Uterus (tissue), 3 donors: ENCODE measurements at regions not wholly inside any gene's neighbourhood (a gene's known extent, or its start where the extent isn't known, plus 50 kb on each side); places are given as distances from the start of the nearest gene placed in this dataset.
"Not testable (repeated sequence)": the region's sequence is repeated elsewhere in the genome, so short reads cannot be mapped to it uniquely, and the experiment has no call there.

Source experiments
- DNase-seq, 2 donors: peaks; one replicate each; pipeline ENCODE4 v3.0.0-alpha.2; 2019 to 2020
- H3K27ac ChIP-seq, 2 donors: fragments of 200-600 bp; sonication (generic); 1 replicate in 1 of 2; 2 replicates in 1 of 2; pipeline ENCODE4 v1.5.1; 2016 to 2018
- H3K27me3 ChIP-seq, 2 donors: fragments of 200-600 bp; sonication (generic); one replicate each; pipeline ENCODE4 v1.5.1; 2018 to 2019; ENCODE audit warnings: control low read depth in 1 of 2
- H3K36me3 ChIP-seq, 2 donors: fragments of 200-600 bp; sonication (generic); one replicate each; pipeline ENCODE4 v1.5.1; 2019; ENCODE audit warnings: control low read depth in 1 of 2
- H3K4me1 ChIP-seq, 2 donors: fragments of 200-600 bp; sonication (generic); one replicate each; pipeline ENCODE4 v1.5.1; 2018 to 2019; ENCODE audit warnings: control low read depth in 1 of 2
- H3K4me3 ChIP-seq, 2 donors: fragments of 200-600 bp; sonication (generic); 1 replicate in 1 of 2; 2 replicates in 1 of 2; pipeline ENCODE4 v1.5.1; 2018 to 2019; ENCODE audit warnings: mild to moderate bottlenecking in 1 of 2
- H3K9me3 ChIP-seq, 2 donors: fragments of 200-600 bp; sonication (generic); one replicate each; pipeline ENCODE4 v1.5.1; 2019; ENCODE audit warnings: control low read depth in 1 of 2
- POLR2A ChIP-seq, 2 donors: fragments of 450-650 bp; IDR thresholded peaks; one replicate each; pipeline ENCODE4 v1.6.1; 2016; ENCODE audit warnings: antibody characterized with exemption in 2 of 2, mild to moderate bottlenecking in 1 of 2, moderate library complexity in 1 of 2
- intact Hi-C: fragments of 100-400 bp; cut with DNase I; formaldehyde crosslinking; loops from one replicate; pipeline ENCODE4 v1.15.1; 2023; ENCODE audit warnings: low total_unique reads
- TF ChIP-seq, protein P1 (sequence below), 4 experiments: fragments of 200-600 bp in 2 of 4; fragments of 450-650 bp in 2 of 4; sonication (generic) in 2 of 4; IDR thresholded peaks; one replicate each; pipeline ENCODE4 v1.5.1; 2016 to 2019; ENCODE audit warnings: antibody characterized with exemption in 4 of 4, mild to moderate bottlenecking in 2 of 4, moderate library complexity in 1 of 4
- donor health status: DM: yes; HTN: yes; CAD: no.

DNA sequence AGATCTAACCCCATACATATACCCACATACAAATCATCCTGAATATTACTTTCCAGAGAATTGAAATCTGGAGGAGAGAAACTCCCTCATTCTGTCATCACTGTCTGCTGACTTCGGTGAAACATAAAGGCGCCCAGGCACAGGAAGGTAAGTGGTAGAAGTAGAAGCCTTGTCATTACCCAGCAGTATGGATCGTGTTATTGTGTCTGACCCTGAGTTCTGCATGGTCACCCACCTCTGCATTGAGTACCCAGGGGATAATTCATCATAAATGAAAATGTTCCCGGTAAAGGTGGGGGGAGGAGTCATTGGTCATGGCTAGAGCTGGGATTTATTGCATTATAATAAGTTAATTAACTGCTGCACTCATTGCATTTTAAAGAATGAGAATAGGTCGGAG is 342.6 kb upstream of the PKN2 start:
- Histone ChIP-seq H3K9me3 (no peaks in the 10 kb centered on the region), H3K4me3 (no peak overlapping the region), H3K36me3 (no peaks in the 10 kb centered on the region), H3K27me3 (no peaks in the 10 kb centered on the region), H3K4me1 (no peaks in the 10 kb centered on the region), H3K27ac (no peak overlapping the region)
- TF ChIP-seq, protein P1, sequence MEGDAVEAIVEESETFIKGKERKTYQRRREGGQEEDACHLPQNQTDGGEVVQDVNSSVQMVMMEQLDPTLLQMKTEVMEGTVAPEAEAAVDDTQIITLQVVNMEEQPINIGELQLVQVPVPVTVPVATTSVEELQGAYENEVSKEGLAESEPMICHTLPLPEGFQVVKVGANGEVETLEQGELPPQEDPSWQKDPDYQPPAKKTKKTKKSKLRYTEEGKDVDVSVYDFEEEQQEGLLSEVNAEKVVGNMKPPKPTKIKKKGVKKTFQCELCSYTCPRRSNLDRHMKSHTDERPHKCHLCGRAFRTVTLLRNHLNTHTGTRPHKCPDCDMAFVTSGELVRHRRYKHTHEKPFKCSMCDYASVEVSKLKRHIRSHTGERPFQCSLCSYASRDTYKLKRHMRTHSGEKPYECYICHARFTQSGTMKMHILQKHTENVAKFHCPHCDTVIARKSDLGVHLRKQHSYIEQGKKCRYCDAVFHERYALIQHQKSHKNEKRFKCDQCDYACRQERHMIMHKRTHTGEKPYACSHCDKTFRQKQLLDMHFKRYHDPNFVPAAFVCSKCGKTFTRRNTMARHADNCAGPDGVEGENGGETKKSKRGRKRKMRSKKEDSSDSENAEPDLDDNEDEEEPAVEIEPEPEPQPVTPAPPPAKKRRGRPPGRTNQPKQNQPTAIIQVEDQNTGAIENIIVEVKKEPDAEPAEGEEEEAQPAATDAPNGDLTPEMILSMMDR (IDR thresholded peaks at IDR 0.05), result no peak
- TF ChIP-seq POLR2A (IDR thresholded peaks at IDR 0.05), result no peak
- no peak for DNase-seq
- intact Hi-C loops, result no loop called here

DNA sequence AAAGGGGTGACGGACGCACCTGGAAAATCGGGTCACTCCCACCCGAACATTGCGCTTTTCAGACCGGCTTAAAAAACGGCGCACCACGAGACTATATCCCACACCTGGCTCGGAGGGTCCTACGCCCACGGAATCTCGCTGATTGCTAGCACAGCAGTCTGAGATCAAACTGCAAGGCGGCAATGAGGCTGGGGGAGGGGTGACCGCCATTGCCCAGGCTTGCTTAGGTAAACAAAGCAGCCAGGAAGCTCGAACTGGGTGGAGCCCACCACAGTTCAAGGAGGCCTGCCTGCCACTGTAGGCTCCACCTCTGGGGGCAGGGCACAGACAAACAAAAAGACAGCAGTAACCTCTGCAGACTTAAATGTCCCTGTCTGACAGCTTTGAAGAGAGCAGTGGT is 342.0 kb upstream of the PKN2 start:
- H3K4me3 ChIP-seq, result not testable (repeated sequence)

DNA sequence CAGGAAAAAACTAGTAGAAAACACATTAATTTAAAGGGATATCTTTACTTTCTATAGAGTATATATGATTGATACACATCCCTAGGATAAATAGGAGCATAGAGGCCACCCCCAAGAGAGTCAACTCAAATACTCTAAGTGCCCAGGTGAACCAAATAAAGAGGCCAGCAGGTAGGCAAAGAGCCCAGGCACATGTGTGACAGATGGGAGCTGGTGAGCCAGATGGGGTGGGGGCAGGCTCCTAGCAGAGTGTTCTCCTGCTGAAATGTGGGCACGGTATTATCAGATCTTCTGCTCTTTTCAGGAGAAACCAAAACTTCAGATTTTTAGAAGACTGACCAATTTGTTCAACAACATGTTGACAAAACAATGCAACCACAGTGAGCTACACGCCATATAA is 333.4 kb upstream of the PKN2 start:
- Histone ChIP-seq H3K4me3 (no peak overlapping the region), H3K9me3 (no peaks in the 10 kb centered on the region), H3K27ac (no peak overlapping the region), H3K27me3 (no peaks in the 10 kb centered on the region), H3K36me3 (no peaks in the 10 kb centered on the region), H3K4me1 (no peaks in the 10 kb centered on the region)
- DNase-seq, result no peak
- intact Hi-C loops, result no loop called here
- TF ChIP-seq POLR2A (IDR thresholded peaks at IDR 0.05), result no peak
- TF ChIP-seq, protein P1 (IDR thresholded peaks at IDR 0.05), result no peak

More for the DNA sequence above, 342.0 kb upstream of the PKN2 start:
- H3K36me3 ChIP-seq, intact Hi-C loops, H3K27ac ChIP-seq, DNase-seq, H3K9me3 ChIP-seq, H3K27me3 ChIP-seq, H3K4me1 ChIP-seq: not testable (repeated sequence)

DNA sequence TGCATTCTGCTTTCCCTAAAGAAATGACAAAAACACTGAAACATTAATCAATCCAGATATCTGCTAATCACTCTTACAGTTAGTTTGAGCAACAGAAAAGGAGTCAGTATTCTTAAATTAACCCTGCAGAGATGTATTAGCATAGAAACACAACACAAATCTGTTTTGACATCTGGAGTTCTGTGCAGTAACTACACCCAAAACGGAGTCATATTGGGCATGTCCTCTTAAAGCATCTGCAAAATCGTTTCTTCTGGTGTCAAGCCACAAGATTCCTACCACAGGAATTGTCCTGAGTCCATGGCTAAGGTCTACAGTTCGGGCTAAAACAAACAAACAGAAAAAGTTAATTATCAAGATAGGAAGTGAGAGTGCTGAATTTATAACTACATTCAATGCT is 332.1 kb upstream of the PKN2 start:
- no peaks in the 10 kb centered on the region for H3K9me3 ChIP-seq
- H3K27me3 ChIP-seq, result no peaks in the 10 kb centered on the region
- no peaks in the 10 kb centered on the region for H3K36me3 ChIP-seq
- TF ChIP-seq, protein P1 (IDR thresholded peaks at IDR 0.05), result no peak
- no peak for TF ChIP-seq POLR2A (IDR thresholded peaks at IDR 0.05)
- H3K27ac ChIP-seq, result no peak overlapping the region
- DNase-seq, result no peak
- H3K4me1 ChIP-seq, result no peaks in the 10 kb centered on the region
- H3K4me3 ChIP-seq, result no peak overlapping the region
- intact Hi-C loops, result no loop called here

DNA sequence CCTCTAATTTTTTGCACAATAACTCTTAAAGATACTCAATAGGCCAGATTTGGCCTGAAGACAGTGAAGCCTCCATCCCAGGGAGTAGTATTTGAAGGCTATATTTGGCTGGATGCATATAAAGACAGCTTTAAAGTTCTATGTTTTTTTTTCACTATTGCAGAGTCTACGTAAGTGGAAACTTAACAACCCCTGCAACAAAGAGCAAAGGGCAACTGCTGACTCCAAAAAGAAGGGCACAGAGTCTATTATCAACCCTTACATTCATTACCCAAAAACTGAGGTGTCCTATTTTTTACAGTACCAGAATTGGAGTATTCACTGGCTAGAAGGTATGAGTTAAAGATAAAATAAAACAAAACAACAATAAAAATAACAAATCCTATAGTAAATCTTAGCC is 329.8 kb upstream of the PKN2 start:
- TF ChIP-seq, protein P1 (IDR thresholded peaks at IDR 0.05), result no peak
- no peak for TF ChIP-seq POLR2A (IDR thresholded peaks at IDR 0.05)
- DNase-seq, result no peak
- intact Hi-C loops, result no loop called here

DNA sequence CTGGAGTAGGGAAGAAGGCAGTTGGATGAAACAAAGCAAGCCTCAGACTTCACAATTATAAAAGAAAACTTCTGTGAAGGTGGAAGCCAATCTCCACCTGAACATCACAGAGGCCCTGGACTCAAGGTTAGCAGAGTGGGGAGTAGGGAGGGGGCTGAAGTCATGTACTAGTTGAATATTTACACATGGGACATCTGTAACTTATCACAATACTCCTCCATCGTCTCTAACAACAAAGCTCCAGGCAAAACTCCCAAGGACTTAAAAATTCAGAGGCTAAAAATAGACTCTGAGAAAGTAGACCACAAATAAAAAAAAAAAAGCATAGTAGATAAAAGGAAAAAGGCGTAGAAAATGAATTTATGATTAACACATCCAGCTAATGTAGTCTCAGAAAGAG is 326.3 kb upstream of the PKN2 start:
- no peak for DNase-seq
- intact Hi-C loops, result no loop called here
- no peaks in the 10 kb centered on the region for H3K27me3 ChIP-seq
- no peaks in the 10 kb centered on the region for H3K9me3 ChIP-seq
- no peak for TF ChIP-seq POLR2A (IDR thresholded peaks at IDR 0.05)
- TF ChIP-seq, protein P1 (IDR thresholded peaks at IDR 0.05), result no peak
- H3K27ac ChIP-seq, result no peak overlapping the region
- no peak overlapping the region for H3K4me3 ChIP-seq
- H3K36me3 ChIP-seq, result no peaks in the 10 kb centered on the region
- H3K4me1 ChIP-seq, result no peaks in the 10 kb centered on the region

More for the DNA sequence above, 329.8 kb upstream of the PKN2 start:
- no peak overlapping the region for H3K27ac ChIP-seq
- no peaks in the 10 kb centered on the region for H3K27me3 ChIP-seq
- H3K9me3 ChIP-seq, result no peaks in the 10 kb centered on the region
- no peaks in the 10 kb centered on the region for H3K36me3 ChIP-seq
- H3K4me1 ChIP-seq, result no peaks in the 10 kb centered on the region
- no peak overlapping the region for H3K4me3 ChIP-seq
